Gastroesophageal sphincter (tissue), 3 donors: ENCODE measurements at regions not wholly inside any gene's neighbourhood (a gene's known extent, or its start where the extent isn't known, plus 50 kb on each side); places are given as distances from the start of the nearest gene placed in this dataset.

ENCODE experiments used
- CTCF ChIP-seq, 4 experiments: fragments of 200-600 bp in 2 of 4; fragments of 450-650 bp in 2 of 4; sonication (generic) in 1 of 4; IDR thresholded peaks; one replicate each; pipeline ENCODE4 v1.5.1; 2017 to 2019; ENCODE audit warnings: antibody characterized with exemption in 4 of 4, mild to moderate bottlenecking in 2 of 4, moderate library complexity in 2 of 4
- POLR2A ChIP-seq, 2 donors: fragments of 450-650 bp; IDR thresholded peaks; one replicate each; pipeline ENCODE4 v1.6.1; 2017; ENCODE audit warnings: antibody characterized with exemption in 2 of 2, mild to moderate bottlenecking in 2 of 2, moderate library complexity in 1 of 2

DNA sequence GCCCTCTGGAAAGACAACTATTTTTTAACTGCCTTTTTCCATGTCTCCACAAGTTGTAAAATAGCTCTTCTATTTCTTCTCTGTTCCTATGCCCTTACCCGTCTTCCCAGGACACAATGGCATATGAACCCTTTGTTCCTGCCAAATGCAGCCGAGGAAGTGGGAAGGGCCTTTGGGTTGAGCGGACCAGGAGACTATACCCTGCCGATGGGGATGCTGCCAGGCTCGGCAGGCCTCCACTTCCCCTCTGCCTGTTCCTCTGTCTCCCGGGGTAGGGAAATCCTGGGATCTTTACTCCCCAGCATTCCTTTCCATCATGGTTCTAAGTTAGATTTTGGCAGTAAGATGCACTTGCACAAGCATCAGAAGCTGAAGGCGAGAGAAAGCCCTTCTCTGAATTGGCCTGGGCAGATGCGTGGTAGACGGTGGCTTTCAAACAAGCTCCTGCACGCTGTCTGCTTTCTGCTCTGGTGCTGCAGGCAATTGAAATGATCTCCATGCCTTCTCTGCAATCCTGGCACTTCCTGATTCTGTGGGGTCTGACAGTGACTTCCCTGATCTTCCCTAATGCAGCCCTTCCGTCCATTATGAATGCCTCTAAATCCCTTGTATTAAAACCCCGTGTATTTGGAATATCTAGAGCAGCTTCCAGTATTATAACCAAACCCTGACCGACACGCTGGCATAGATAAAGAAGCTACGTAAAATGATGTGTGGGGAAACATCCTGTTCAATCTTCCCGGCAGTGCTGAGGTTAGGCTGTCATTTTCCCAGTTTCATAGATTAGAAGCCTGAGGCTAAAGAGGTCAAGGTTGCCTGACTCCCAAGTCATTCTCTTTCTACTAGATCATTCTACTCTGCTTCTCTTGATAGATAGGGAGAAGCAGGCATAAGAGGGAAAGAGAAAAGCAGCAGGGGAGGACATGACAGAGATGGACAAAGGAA is 69.8 kb downstream of the MCFD2 start:
- TF ChIP-seq CTCF (IDR thresholded peaks at IDR 0.05) (no peak), POLR2A (IDR thresholded peaks at IDR 0.05) (no peak)
